SH-SY5Y (cell line): ENCODE measurements at regions not wholly inside any gene's neighbourhood (a gene's known extent, or its start where the extent isn't known, plus 50 kb on each side); places are given as distances from the start of the nearest gene placed in this dataset.

Experiments
- GATA2 ChIP-seq: IDR thresholded peaks from 2 replicates; pipeline ENCODE4 v1.6.1; 2011; ENCODE audit warnings: mild to moderate bottlenecking, low read depth, low read length
- GATA3 ChIP-seq: IDR thresholded peaks from 2 replicates; pipeline ENCODE4 v1.6.1; 2011; ENCODE audit warnings: low read depth, mild to moderate bottlenecking, low read length, moderate library complexity

- TF ChIP-seq GATA3 (no peak), GATA2 (no peak)
These were observed 406.9 kb downstream of the LIG4 start for GRCh38 chr13:107808389-107808788.
